ENCODE measurements at regions not wholly inside any gene's neighbourhood (a gene's known extent, or its start where the extent isn't known, plus 50 kb on each side); places are given as distances from the start of the nearest gene placed in this dataset.

DNA sequence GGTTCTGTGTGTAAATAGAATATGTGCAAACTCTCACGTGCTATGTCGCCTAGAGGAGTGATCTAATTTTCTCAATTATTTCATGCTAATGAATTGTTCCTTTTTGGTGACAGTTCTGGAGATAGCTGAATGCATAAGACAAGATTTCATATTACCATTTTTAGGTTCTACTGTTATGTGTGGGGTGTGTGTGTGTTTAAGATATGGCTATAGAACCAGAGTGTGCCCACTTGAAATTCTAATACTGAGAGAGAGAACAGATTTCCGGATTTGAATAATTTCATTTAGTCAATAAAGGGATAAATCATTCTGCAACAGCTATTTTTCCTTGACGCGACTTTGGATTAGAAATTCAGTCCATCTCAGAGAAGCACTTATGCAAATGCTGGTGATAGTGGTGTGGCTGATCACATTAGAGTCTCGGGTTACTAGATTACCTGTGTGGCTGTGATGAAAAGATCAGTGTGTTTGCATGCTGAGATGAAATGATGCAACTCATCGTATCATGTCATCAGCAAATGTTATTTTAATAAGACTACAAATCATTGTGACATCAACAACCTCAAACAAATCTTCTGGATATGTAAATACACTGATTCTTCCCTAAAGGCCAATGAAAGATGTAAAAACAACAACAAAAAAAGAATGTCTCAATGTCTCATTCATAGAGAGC is 415.9 kb downstream of the EPHA4 start:
- TF ChIP-seq POLR2A (IDR thresholded peaks at IDR 0.05): no peak
- TF ChIP-seq, protein P1, sequence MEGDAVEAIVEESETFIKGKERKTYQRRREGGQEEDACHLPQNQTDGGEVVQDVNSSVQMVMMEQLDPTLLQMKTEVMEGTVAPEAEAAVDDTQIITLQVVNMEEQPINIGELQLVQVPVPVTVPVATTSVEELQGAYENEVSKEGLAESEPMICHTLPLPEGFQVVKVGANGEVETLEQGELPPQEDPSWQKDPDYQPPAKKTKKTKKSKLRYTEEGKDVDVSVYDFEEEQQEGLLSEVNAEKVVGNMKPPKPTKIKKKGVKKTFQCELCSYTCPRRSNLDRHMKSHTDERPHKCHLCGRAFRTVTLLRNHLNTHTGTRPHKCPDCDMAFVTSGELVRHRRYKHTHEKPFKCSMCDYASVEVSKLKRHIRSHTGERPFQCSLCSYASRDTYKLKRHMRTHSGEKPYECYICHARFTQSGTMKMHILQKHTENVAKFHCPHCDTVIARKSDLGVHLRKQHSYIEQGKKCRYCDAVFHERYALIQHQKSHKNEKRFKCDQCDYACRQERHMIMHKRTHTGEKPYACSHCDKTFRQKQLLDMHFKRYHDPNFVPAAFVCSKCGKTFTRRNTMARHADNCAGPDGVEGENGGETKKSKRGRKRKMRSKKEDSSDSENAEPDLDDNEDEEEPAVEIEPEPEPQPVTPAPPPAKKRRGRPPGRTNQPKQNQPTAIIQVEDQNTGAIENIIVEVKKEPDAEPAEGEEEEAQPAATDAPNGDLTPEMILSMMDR (IDR thresholded peaks at IDR 0.05): no peak
- no peak for TF ChIP-seq POLR2AphosphoS5 (IDR thresholded peaks at IDR 0.05)
